ENCODE measurements at regions not wholly inside any gene's neighbourhood (a gene's known extent, or its start where the extent isn't known, plus 50 kb on each side); places are given as distances from the start of the nearest gene placed in this dataset.

DNA sequence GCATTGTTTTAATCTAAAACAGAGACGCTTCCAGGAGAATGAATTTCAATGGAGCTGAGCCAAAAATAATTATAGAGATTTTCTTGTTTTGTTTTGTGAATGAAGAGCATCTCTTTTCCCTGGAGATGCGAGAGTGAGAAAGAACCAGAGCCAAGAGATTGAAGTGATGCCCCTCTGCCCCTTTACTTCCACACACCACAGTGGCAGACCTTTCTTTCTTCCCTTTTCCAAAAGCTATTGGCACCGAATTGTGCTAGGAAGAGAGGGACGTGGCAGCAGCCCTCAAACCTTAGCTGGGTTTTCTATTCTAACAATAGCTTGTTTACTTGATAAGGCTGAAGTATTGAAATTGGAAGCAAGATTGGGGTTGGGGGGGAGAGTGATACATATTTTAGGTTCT, 133.0 kb upstream of the TMEM161B start:
- TF ChIP-seq, protein P1, sequence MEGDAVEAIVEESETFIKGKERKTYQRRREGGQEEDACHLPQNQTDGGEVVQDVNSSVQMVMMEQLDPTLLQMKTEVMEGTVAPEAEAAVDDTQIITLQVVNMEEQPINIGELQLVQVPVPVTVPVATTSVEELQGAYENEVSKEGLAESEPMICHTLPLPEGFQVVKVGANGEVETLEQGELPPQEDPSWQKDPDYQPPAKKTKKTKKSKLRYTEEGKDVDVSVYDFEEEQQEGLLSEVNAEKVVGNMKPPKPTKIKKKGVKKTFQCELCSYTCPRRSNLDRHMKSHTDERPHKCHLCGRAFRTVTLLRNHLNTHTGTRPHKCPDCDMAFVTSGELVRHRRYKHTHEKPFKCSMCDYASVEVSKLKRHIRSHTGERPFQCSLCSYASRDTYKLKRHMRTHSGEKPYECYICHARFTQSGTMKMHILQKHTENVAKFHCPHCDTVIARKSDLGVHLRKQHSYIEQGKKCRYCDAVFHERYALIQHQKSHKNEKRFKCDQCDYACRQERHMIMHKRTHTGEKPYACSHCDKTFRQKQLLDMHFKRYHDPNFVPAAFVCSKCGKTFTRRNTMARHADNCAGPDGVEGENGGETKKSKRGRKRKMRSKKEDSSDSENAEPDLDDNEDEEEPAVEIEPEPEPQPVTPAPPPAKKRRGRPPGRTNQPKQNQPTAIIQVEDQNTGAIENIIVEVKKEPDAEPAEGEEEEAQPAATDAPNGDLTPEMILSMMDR (IDR thresholded peaks at IDR 0.05), result no peak
- no peak for TF ChIP-seq EP300 (IDR thresholded peaks at IDR 0.05)
- TF ChIP-seq POLR2AphosphoS5 (IDR thresholded peaks at IDR 0.05), result no peak
- TF ChIP-seq POLR2A (IDR thresholded peaks at IDR 0.05), result no peak

Measured in sigmoid colon (tissue), 4 donors.